Loucy (cell line): ENCODE measurements at regions not wholly inside any gene's neighbourhood (a gene's known extent, or its start where the extent isn't known, plus 50 kb on each side); places are given as distances from the start of the nearest gene placed in this dataset.

Experiments
- EZH2phosphoT487 ChIP-seq: fragments of 200-600 bp; IDR thresholded peaks from 2 replicates; pipeline ENCODE4 v1.6.1; 2018; ENCODE audit warnings: antibody characterized with exemption, mild to moderate bottlenecking, moderate library complexity, borderline replicate concordance
- TF ChIP-seq, protein P1 (sequence below): fragments of 200-600 bp; sonication (generic); conservative IDR thresholded peaks from 2 replicates; pipeline ENCODE4 v1.5.1; 2014; ENCODE audit warnings: mild to moderate bottlenecking, antibody characterized with exemption, low read length

DNA sequence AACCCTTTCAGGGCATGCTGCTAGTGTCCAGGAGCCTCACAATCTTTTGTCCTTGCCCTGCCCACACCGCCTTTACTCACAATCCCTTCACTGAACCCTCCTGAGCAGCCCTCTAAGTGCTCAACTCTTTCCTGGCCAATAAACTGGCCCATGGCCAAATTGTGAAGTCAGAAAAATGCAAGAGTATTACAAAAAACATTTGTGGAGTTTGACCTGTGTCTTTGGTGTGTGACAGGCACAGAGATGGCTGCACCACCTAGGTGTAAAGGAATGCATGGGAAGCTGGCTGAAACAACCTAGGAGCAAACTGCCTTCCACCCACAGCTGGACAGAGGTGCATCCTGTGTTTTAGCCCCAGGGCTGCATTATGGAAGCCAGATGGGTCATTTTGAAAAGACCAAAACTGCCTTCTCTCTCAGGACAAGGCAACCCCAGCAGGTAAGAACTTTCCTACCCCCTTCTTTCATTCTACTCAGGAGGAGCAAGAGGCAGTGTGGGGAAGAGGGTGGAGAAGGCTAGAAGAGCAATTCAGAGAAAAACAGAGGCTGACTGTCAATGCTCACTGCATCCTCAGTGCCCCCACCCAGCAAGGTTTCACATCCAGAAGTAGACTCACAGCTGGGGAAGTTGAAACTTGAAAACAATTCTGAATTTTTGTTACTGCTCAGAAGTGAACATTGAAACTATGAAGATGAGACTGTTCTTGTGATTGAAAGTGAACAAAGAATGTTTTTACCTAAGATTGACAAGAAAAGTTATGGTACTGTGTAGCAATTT lies 78.6 kb downstream of the TRIM42 start:
- TF ChIP-seq, protein P1, sequence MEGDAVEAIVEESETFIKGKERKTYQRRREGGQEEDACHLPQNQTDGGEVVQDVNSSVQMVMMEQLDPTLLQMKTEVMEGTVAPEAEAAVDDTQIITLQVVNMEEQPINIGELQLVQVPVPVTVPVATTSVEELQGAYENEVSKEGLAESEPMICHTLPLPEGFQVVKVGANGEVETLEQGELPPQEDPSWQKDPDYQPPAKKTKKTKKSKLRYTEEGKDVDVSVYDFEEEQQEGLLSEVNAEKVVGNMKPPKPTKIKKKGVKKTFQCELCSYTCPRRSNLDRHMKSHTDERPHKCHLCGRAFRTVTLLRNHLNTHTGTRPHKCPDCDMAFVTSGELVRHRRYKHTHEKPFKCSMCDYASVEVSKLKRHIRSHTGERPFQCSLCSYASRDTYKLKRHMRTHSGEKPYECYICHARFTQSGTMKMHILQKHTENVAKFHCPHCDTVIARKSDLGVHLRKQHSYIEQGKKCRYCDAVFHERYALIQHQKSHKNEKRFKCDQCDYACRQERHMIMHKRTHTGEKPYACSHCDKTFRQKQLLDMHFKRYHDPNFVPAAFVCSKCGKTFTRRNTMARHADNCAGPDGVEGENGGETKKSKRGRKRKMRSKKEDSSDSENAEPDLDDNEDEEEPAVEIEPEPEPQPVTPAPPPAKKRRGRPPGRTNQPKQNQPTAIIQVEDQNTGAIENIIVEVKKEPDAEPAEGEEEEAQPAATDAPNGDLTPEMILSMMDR, result no peak
- TF ChIP-seq EZH2phosphoT487, result no peak
